GM19463 (cell line): ENCODE measurements at regions not wholly inside any gene's neighbourhood (a gene's known extent, or its start where the extent isn't known, plus 50 kb on each side); places are given as distances from the start of the nearest gene placed in this dataset.

Experiments
- ATAC-seq: cut with Tn5 transposase; IDR thresholded peaks from one replicate; pipeline ENCODE4 v1.9.1; 2021; ENCODE audit warnings: mild to moderate bottlenecking, moderate library complexity; ENCODE audit not compliant: unreplicated experiment

- no peak for ATAC-seq
These were observed 168.5 kb upstream of the GAS1 start for GRCh38 chr9:87115785-87116184.

DNA sequence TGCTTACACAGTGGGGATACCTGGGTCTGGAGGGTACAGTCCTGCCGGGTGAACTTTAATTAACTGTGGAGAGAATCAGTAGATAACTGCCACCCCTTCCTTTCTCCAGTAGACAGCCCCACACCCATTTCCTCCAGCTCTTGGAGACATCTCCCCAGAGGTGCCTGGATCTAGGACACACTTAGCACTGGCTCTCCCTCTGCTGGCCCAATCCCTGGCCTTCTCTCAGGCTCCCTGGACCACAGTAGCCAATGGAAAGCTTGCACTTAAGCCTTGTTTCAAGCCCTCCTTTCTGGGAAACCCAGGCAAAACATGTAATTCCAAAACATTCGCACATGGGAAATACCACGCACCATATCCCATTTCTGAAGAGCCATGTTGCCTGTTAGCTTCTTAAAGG lies 169.2 kb upstream of the GAS1 start:
- ATAC-seq, result no peak

GRCh38 chr9:87118594-87118993 lies 171.3 kb upstream of the GAS1 start:
- ATAC-seq, result no peak

GRCh38 chr9:87119328-87119881 lies 172.1 kb upstream of the GAS1 start:
- ATAC-seq, result no peak

- ATAC-seq, result no peak
These were observed 173.3 kb upstream of the GAS1 start for GRCh38 chr9:87120610-87121009.

- ATAC-seq, result no peak
These were observed 175.8 kb upstream of the GAS1 start for GRCh38 chr9:87122947-87123685.

- no peak for ATAC-seq
These were observed 176.5 kb upstream of the GAS1 start for GRCh38 chr9:87123830-87124229.

- ATAC-seq, result no peak
These were observed 178.5 kb upstream of the GAS1 start for GRCh38 chr9:87125819-87126218.

DNA sequence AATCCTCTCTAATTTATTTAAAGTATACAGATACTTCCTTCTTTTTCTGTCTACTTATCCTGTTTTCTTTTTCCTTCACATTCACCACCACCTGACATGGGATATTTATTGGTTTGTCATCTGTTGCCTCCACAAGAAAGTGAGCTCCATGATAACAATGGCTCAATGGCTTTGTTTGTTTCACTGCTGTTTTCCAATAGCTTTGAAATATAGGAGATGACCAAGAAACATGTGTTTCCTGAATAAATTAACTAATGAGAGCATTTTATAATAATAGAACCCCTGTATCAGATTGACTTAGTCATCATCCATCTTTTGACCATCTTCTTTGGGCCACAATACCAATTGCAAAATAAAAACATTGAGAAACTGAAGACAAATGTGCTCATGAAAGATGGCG lies 180.2 kb upstream of the GAS1 start:
- ATAC-seq, result no peak

DNA sequence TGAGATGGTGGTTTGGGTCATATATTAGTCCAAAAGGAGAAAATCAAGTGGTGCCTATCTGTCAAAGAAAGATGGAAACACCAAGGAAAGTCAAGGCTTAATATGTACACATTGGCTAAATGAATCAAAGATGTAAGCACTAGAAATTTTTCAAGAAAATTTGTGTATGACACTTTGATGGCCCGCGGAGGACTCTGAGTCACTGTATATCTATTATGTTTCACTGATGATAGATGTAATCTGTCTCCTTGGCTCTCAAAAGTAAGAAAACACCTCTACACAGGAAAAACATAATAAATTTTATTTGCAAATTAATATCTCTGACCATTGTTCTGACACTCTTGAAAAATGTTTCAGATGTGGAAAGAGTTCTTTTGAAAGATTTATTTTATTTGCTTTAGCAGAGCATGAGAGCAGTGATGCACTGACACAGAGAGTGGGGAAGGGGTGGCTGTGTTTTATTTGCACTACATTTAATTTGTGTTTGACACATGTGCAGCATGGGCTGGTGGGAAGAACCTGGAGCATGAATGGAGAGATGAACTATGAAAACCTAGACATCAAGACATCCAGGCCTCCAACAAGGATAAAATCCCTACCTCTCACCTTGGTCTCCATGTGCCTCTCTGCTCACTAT lies 180.8 kb upstream of the GAS1 start:
- no peak for ATAC-seq

DNA sequence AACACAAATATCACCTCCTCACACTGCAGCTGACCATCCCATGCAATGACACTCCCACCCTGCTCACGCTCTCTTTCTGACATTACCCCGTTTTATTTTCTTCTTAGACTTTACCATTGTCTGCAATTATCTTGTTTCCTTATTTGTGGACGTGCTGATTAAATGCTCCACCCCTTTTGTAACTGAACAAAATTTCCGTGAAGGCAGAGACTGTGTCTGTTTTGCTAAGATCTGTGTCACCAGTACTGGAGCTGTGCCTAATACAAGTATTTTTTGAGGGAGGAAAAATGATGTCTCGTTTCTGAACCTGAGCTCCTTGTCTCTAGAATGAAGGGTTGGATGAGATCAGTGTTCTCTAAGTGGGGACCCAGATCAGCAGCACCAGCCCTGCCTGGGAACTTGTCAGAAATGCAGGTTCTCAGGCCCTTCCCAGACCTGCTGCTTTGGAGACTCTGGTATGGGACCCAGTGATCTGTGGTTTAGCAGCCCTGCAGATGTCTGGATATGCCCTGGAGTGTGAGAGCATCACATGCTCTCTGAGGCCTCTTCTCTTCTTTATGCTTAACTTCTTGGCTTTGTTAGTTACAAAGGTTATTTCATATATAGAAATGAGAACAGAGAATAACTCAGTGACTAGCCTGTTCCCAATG lies 181.7 kb upstream of the GAS1 start:
- no peak for ATAC-seq

- ATAC-seq, result no peak
These were observed 187.8 kb upstream of the GAS1 start for GRCh38 chr9:87135074-87135473.

DNA sequence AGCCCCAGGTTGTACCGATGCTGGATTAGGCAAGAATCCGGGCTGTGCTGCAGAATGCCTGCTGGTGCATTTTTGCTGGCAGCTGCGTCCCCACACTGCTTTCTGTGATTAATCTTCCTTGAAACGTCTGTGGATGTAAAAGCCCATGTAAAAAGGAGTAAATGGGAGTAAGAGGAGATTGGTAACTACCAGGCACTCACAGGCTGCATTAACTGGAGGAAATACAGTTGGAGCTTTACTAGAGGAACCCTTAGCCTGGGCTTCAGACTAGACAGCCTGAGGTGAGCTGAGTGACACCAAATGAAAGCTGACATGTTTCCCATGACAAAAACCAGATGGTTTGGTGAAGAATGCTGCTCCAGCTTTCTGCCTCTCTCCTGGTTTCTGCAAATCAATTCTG lies 190.4 kb upstream of the GAS1 start:
- ATAC-seq, result no peak

GRCh38 chr9:87138128-87139040 lies 191.1 kb upstream of the GAS1 start:
- ATAC-seq, result no peak

DNA sequence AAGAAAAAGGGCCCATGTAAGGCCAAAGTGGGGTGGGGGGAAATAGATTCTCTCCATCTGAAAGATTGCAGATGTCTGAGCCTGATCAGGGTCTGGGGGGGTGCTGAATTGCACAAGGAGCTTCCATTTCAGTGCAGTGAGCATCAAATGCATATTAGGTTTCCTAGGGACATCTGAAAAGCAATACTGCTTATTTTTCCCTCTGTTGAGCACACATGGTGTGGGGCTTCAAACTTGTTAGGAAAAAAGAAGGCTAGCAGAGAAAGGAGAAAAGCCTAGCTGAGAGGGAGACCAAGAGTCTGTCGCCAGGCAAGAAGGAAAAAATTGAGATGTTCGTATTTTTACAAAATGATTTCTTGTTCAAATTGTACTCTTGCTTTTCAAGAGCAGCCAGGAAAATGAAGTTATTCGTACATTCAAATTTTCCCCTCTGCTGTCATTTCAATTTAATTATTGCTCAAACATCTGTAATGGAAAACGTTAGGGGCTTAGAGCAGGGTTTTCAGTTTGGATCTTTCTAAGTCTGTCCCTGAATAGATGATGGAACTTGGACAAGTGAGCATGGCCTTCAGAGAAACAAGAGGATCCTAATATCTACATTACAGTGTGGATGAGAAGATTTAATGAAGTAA lies 191.9 kb upstream of the GAS1 start:
- ATAC-seq, result no peak

- ATAC-seq, result no peak
These were observed 192.8 kb upstream of the GAS1 start for GRCh38 chr9:87140142-87140541.

DNA sequence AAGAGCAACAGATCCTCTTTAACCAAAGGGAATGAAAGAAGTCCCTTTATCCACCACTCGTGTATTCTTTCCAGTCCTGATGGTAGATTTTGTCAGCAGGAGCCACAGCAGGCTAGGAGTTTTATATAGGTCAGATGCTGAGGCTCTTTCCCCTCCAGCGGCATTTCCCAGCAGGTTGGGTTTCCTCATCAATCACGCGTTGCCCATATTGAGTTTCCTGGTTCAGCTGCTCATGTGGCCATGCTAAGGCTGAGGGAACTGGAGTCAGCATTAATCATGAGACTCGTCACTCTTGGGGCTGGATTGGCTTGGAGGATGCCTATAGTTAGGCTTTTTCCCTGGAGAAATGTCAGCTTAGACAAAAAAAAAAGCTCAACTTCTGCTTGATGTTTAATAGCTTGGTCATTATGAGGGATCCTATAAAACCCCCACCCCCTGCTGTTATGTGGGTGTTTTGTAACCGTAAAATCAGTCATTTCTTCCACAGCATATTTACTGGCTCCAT lies 193.4 kb upstream of the GAS1 start:
- no peak for ATAC-seq

GRCh38 chr9:87141124-87141523 lies 193.8 kb upstream of the GAS1 start:
- no peak for ATAC-seq

DNA sequence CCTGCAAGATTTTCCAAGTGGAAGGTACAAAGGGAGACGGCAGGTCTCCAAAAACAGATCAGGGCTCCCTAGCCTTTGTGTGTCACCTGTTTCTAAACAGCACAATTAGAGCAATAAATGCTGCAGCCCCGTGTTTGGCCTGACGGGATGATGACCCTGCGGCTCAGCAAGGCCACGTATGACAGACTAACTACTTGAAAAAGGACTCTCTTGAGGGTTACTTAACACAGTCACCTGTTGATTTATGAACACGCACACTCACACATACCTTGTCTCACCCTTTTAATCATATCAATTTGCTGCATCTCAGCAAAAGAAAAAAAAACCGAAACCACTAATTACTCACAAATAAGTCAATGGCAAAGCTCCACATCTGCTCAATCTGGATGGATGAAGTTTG lies 199.6 kb upstream of the GAS1 start:
- ATAC-seq, result no peak

DNA sequence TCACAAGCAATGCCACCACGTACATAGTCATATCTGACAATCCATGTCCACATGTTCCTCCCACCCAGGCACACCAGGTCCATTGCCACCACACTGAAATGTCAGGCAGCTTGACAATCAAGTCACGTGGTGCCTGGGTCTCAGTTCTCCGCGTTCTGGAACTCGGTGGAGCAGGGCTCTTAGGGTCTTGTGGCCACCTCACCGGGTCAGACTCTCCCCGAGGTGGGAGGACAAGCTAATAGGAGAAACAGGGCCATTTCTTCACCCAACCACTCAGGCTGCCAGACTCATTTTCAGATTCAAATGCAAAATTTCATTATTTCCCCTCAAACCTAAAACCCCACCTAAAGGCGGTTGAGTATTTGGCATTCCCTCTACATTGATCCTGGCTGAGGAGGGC lies 200.5 kb upstream of the GAS1 start:
- no peak for ATAC-seq
